SH-SY5Y (cell line): ENCODE measurements at regions not wholly inside any gene's neighbourhood (a gene's known extent, or its start where the extent isn't known, plus 50 kb on each side); places are given as distances from the start of the nearest gene placed in this dataset.

Source experiments
- GATA2 ChIP-seq: IDR thresholded peaks from 2 replicates; pipeline ENCODE4 v1.6.1; 2011; ENCODE audit warnings: mild to moderate bottlenecking, low read depth, low read length
- GATA3 ChIP-seq: IDR thresholded peaks from 2 replicates; pipeline ENCODE4 v1.6.1; 2011; ENCODE audit warnings: low read depth, mild to moderate bottlenecking, low read length, moderate library complexity

- TF ChIP-seq GATA2 (no peak), GATA3 (no peak)
Observed at GRCh38 chr9:18299449-18299848, 174.5 kb upstream of the ADAMTSL1 start.
